T-helper 2 cell treated with Interferon-gamma antibody and Interleukin-4, amounts not matched to agents 100 ng/mL and 5 ng/mL, for 36 hours (primary cell): ENCODE measurements at regions not wholly inside any gene's neighbourhood (a gene's known extent, or its start where the extent isn't known, plus 50 kb on each side); places are given as distances from the start of the nearest gene placed in this dataset.

Experiments
- intact Hi-C: fragments of 100-400 bp; cut with micrococcal nuclease; formaldehyde crosslinking; loops from one replicate; pipeline ENCODE4 v1.15.1; 2023

DNA sequence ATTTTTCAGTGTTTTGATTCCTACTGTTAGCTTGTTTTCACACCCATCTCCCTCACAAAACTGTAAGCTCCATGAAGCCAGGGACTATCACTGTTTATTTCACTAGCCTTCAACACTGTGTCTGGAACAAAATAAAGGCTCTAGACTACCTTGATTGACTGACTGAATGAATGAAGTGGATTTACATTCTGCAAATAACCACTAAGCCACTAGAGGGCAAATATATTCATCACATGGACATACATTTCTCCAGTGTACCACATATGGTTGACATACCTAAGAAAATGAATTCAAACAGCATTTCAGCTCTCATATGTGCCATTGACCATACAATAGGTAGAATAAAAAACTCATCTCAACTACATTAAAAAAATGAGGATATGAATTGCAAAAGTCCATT, 185.9 kb downstream of the RAB11FIP2 start:
- intact Hi-C loops: loop anchor here (5.0 kb wide), 1 partner anchor 381 kb away; no protein-coding TSS in a partner anchor

GRCh38 chr10:117861329-117861728, 185.4 kb downstream of the RAB11FIP2 start:
- intact Hi-C loops: loop anchor here (5.0 kb wide), 1 partner anchor 381 kb away; no protein-coding TSS in a partner anchor

- intact Hi-C loops: loop anchor here (5.0 kb wide), 1 partner anchor 379 kb away; no protein-coding TSS in a partner anchor
These were observed 183.0 kb downstream of the RAB11FIP2 start for GRCh38 chr10:117863771-117864170.

- intact Hi-C loops: no loop called here
These were observed 180.8 kb downstream of the RAB11FIP2 start for GRCh38 chr10:117865945-117866344.

GRCh38 chr10:117868151-117868550, 178.6 kb downstream of the RAB11FIP2 start:
- intact Hi-C loops: no loop called here

GRCh38 chr10:117875793-117876192, 170.9 kb downstream of the RAB11FIP2 start:
- intact Hi-C loops: no loop called here

DNA sequence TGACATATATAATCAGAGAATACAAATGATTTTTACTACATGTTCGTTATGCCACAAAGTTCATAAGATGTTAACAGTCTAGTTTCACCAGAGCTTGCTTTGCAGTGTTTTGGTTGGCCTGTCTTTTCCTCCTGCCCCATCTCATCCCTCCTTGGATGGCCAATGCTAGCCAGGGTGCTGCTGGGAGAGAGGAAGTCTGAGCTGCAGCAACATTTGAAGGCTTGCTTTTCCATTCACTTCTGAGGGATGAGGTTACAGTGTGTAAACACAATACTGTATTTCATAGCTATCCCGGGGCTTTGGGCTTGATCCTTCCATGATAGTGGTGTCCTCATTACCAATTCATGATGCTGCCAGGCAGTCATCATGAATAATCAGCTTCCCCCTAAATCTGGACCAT, 170.5 kb downstream of the RAB11FIP2 start:
- intact Hi-C loops: no loop called here

- intact Hi-C loops: no loop called here
These were observed 168.1 kb downstream of the RAB11FIP2 start for GRCh38 chr10:117878626-117879025.

GRCh38 chr10:117884093-117884492, 162.6 kb downstream of the RAB11FIP2 start:
- intact Hi-C loops: no loop called here

GRCh38 chr10:117884592-117884991, 162.1 kb downstream of the RAB11FIP2 start:
- intact Hi-C loops: no loop called here

GRCh38 chr10:117885206-117885829, 161.4 kb downstream of the RAB11FIP2 start:
- intact Hi-C loops: no loop called here

DNA sequence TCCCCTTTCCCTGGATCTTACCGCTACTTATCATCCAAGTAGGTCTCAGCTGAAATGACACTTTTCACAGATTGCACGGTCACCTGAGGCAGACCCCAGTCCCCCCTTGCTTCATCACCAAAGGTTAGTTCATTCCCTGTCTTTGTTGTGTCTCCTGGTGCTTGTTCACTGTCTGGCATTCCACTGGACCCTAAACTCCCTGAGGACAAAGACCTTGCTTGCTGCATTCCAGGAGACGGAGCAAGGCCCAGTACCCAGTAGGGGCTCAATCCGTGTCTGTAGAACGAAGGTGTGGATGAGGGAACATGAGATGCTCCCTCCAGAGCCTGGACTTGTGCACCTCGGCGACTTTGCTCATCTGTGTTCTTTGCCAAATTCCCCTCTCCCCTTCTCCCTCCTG, 160.0 kb downstream of the RAB11FIP2 start:
- intact Hi-C loops: no loop called here

GRCh38 chr10:117889664-117890063, 157.1 kb downstream of the RAB11FIP2 start:
- intact Hi-C loops: no loop called here

DNA sequence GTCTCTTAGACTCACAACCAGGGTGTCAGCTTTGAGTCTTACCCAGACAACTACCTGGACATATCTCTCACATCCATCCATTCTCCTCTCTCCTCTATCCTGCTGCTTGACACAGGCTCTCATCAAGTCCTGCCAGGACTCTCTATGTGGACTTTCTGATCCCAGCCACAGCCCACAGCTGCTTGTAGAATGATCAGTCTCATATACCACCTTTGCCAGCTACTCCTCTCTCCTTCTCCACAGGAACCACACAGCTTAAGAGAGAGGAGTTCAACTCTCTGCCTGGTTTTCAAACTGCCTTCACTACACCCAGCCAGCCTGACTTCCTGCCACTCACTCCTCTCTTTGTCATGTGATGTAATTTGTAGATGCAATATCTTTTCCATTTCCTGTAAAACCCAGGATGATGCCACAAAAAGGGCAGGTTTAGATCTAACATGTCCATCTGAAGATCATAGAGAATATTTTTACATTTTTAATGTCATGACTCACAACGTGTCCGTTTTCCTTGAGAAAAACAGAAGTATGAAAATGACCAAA, 154.0 kb downstream of the RAB11FIP2 start:
- intact Hi-C loops: no loop called here

DNA sequence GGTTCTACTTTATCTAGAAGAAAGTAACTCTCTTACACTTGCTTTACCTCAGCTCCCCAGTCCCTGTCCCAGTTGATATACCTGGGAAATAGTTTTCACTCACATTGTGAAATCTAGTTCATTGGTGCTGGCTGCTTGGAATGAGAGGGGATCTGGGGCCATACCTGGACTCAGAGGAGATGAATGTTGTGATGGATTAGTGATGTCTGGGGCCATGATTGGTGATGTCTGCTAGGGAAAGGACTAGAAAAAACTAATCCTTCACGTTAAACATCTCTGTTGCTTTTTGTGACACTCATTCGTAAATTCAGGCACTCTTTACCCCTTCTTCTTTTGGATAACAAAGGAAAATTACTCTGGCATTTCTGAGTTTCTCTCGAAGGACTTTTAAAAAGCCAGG, 152.4 kb downstream of the RAB11FIP2 start:
- intact Hi-C loops: no loop called here

- intact Hi-C loops: no loop called here
These were observed 150.2 kb downstream of the RAB11FIP2 start for GRCh38 chr10:117896517-117896916.

GRCh38 chr10:117899181-117899683, 147.5 kb downstream of the RAB11FIP2 start:
- intact Hi-C loops: no loop called here

DNA sequence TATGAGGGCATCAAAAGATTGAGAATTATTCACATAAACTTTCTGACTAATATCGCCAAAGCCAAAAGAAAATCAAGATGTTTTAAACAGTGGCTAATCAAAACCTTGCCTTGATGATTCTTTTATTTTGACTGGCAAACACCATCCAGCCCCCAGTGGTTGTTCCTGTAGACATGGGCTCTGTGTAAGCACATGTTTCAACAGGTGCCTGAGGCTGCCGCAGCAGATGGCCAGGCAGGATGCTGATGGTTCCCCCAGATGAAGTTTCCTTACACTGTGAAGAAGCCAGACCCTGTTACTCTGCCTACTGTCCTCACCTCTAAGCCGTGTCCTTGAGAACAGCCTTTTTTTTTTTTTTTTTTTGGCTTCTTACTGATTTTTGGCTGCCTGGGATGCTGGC, 146.5 kb downstream of the RAB11FIP2 start:
- intact Hi-C loops: no loop called here

DNA sequence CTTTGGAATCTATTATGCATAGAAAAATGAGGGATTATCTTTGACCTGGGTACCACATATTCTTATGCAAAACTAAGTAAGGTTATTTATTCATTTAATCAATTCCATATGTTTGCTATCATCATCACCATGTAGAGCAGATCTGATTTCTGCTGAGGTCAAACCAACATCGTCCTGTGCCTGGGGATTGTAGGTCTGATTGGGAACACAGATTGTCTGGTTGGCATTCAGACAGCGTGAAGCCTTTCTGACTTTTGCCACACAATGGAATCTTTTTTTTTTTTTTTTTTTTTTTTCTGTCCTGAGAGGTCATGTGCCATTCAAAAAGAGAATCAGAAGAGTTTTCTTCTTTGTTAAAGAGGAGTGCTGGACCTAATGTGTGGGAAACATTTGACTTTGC, 142.9 kb downstream of the RAB11FIP2 start:
- intact Hi-C loops: no loop called here

DNA sequence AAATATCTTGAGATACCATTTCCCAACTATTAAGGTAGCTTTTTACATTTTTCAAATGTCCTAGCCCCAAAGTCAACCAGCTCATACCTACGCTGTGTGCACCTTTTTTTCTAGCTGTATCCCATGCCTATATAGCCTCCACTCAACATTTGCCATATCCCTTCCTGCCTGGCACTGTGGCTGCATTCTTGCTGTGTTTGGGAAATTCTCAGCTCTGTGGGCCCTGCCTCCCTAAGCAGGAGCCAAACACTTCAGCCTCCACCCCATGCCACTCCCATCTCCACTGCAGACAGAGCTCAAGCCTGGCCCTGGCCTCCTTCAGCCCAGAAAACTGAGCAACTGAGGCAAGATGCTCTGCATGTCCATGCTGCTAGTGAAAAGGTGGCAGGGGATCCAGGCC, 141.3 kb downstream of the RAB11FIP2 start:
- intact Hi-C loops: no loop called here

DNA sequence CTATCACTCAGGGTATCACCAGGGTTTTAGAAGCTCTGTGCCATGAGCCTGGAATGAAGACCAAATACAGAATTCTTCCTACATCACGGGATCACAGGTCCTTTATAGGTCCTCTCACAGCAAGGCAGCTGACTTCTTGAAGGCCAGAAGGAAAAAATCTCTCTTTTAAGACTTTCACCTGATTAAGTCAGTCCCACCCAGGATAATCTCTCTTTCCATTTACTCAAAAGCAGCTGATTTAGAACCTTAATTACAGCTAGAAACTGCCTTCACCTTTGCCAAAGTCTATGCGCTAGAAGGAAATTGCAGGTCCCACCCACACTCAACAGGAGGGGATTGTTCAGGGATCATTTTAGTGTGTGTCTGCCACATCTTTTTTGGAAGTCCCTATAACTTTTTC, 135.1 kb downstream of the RAB11FIP2 start:
- intact Hi-C loops: no loop called here

- intact Hi-C loops: no loop called here
These were observed 132.4 kb downstream of the RAB11FIP2 start for GRCh38 chr10:117914334-117914733.

DNA sequence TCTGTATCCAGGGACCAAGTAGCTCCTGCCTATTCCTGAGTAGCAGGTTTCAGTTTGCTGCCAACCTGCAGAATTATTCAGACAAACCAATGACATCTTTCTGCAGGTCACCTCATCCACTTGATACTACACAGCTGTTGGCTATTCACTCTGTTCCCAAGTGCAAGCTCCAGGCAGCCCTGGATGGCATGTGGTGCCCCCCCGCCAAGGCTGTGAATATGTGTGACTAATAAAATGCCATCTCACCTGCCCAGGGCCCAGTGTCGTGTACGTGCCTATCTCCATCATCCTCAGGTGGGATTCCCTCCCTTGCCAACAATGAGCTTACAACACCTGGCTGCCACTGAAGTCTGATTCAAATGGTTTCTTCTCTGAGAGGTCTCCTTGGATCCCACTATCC, 125.8 kb downstream of the RAB11FIP2 start:
- intact Hi-C loops: no loop called here
